Activated T-cell treated with anti-CD3 and anti-CD28 coated beads for 4 hours (primary cell): ENCODE measurements at regions not wholly inside any gene's neighbourhood (a gene's known extent, or its start where the extent isn't known, plus 50 kb on each side); places are given as distances from the start of the nearest gene placed in this dataset.

ENCODE experiments used
- DNase-seq: peaks from one replicate; pipeline ENCODE4 v3.0.0-alpha.2; 2020

DNA sequence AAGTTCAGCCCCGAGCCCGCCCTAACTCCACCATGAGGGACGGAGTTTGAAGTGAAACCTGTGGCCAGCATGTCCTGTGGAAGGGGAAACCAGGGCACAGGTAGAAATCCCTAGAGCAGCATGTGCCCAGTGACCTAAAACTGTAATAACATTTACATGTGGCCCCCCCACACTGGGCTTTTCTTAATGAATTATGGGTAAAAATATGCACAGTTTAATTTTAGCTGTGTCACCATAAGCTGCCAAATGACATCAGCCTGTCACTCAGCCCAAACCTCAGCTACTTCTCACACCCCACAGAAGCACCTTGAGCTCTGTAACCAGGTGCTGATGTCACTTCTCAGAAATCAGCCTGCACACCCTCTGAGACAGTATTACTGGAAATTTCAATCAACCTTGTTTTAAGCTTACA, 50.0 kb upstream of the SLC19A1 start:
- peak; percentile 69 for DNase-seq

- DNase-seq = no peak
Measured at GRCh38 chr21:45592626-45593134, 50.4 kb upstream of the SLC19A1 start.

DNA sequence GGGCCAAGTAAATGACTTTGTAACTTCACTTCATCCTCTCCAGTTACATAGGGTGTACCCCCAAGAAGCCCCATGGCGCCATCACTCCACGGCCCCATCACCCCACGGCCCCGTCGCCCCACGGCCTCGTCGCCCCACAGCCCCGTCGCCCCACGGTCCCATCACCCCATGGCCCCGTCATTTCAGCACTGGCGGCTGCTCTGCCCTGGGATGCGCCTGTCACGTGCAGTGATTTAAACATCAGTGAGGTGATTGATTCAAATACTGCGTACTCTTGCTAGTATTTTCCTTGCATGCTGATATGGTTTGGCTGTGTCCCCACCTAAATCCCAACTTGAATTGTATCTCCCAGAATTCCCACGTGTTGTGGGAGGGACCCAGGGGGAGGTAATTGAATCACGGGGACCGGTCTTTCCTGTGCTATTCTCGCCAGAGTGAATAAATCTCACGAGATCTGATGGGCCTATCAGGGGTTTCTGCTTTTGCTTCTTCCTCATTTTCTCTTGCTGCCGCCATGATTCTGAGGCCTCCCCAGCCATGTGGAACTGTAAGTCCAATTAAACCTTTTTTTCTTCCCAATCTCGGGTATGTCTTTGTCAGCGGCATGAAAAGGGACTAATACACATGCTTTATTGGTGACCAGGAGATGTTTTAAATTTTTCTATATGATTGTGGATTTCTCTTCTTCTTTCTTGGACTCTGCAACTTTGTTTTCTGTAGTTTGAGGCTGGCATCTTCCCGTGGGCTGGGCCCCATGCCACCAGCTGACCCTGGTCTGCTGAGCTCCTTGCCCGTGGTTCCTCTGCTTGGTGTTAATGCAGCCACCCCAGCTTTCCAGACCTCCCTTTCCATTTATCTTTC, 50.1 kb upstream of the PCBP3 start:
- DNase-seq = no peak
